ENCODE measurements at regions not wholly inside any gene's neighbourhood (a gene's known extent, or its start where the extent isn't known, plus 50 kb on each side); places are given as distances from the start of the nearest gene placed in this dataset.
"Not testable (repeated sequence)": the region's sequence is repeated elsewhere in the genome, so short reads cannot be mapped to it uniquely, and the experiment has no call there.

- Histone ChIP-seq H3K36me3 (replicated peaks) (no peaks in the 10 kb centered on the region), H3K27me3 (replicated peaks) (no peaks in the 10 kb centered on the region), H3K27ac (no peak overlapping the region), H3K4me3 (ENCODE audit: low read depth, low read length) (no peak overlapping the region)
- in situ Hi-C loops (cut with HindIII; ENCODE audit: low pct_ligation_motif_present, low sequenced_read_pairs): no loop called here
- TF ChIP-seq, protein P1, sequence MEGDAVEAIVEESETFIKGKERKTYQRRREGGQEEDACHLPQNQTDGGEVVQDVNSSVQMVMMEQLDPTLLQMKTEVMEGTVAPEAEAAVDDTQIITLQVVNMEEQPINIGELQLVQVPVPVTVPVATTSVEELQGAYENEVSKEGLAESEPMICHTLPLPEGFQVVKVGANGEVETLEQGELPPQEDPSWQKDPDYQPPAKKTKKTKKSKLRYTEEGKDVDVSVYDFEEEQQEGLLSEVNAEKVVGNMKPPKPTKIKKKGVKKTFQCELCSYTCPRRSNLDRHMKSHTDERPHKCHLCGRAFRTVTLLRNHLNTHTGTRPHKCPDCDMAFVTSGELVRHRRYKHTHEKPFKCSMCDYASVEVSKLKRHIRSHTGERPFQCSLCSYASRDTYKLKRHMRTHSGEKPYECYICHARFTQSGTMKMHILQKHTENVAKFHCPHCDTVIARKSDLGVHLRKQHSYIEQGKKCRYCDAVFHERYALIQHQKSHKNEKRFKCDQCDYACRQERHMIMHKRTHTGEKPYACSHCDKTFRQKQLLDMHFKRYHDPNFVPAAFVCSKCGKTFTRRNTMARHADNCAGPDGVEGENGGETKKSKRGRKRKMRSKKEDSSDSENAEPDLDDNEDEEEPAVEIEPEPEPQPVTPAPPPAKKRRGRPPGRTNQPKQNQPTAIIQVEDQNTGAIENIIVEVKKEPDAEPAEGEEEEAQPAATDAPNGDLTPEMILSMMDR (IDR thresholded peaks at IDR 0.05; ENCODE audit: low read depth, low read length, missing control alignments): no peak
- DNase-seq: no peak
These were observed 573.6 kb upstream of the GRM7 start for GRCh38 chr3:6287088-6287875.

DNA sequence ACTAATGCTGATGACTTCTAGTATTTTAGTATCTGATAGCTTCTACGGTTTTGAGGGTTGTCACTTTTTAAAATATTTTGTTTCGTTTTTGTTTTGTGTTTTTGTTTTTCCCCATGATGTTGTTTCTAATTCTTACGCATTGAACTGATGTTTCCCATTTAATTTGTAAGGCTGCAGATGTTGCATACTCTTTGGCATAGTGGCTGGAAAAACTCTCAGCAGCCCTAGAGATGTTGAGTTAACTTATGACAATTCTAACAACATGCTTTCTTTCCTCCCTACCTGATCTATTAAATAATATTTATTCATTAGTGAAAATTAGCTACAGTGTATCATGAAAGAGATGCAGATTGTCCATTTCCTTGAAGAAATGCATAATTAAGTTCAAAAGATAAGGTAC lies 559.3 kb upstream of the GRM7 start:
- in situ Hi-C loops (cut with HindIII; ENCODE audit: low pct_ligation_motif_present, low sequenced_read_pairs): no loop called here
- no peak overlapping the region for H3K27ac ChIP-seq
- no peaks in the 10 kb centered on the region for H3K36me3 ChIP-seq (replicated peaks)
- TF ChIP-seq, protein P1 (IDR thresholded peaks at IDR 0.05; ENCODE audit: low read depth, low read length, missing control alignments): no peak
- DNase-seq: no peak
- H3K27me3 ChIP-seq (replicated peaks): no peaks in the 10 kb centered on the region
- H3K4me3 ChIP-seq (ENCODE audit: low read depth, low read length): no peak overlapping the region

GRCh38 chr3:6315906-6316305 lies 545.0 kb upstream of the GRM7 start:
- DNase-seq: no peak
- in situ Hi-C loops (cut with HindIII; ENCODE audit: low pct_ligation_motif_present, low sequenced_read_pairs): no loop called here
- no peaks in the 10 kb centered on the region for H3K36me3 ChIP-seq (replicated peaks)
- H3K27ac ChIP-seq: no peak overlapping the region
- no peaks in the 10 kb centered on the region for H3K27me3 ChIP-seq (replicated peaks)
- H3K4me3 ChIP-seq (ENCODE audit: low read depth, low read length): no peak overlapping the region
- TF ChIP-seq, protein P1 (IDR thresholded peaks at IDR 0.05; ENCODE audit: low read depth, low read length, missing control alignments): no peak

- no peak for DNase-seq
- in situ Hi-C loops (cut with HindIII; ENCODE audit: low pct_ligation_motif_present, low sequenced_read_pairs): no loop called here
- no peaks in the 10 kb centered on the region for H3K36me3 ChIP-seq (replicated peaks)
- TF ChIP-seq, protein P1 (IDR thresholded peaks at IDR 0.05; ENCODE audit: low read depth, low read length, missing control alignments): no peak
- no peak overlapping the region for H3K27ac ChIP-seq
- no peak overlapping the region for H3K4me3 ChIP-seq (ENCODE audit: low read depth, low read length)
- no peaks in the 10 kb centered on the region for H3K27me3 ChIP-seq (replicated peaks)
These were observed 538.9 kb upstream of the GRM7 start for GRCh38 chr3:6321999-6322398.

GRCh38 chr3:6326771-6327170 lies 534.1 kb upstream of the GRM7 start:
- no peak overlapping the region for H3K27ac ChIP-seq
- in situ Hi-C loops (cut with HindIII; ENCODE audit: low pct_ligation_motif_present, low sequenced_read_pairs): no loop called here
- TF ChIP-seq, protein P1 (IDR thresholded peaks at IDR 0.05; ENCODE audit: low read depth, low read length, missing control alignments): no peak
- DNase-seq: no peak
- no peaks in the 10 kb centered on the region for H3K36me3 ChIP-seq (replicated peaks)
- no peak overlapping the region for H3K4me3 ChIP-seq (ENCODE audit: low read depth, low read length)
- no peaks in the 10 kb centered on the region for H3K27me3 ChIP-seq (replicated peaks)

DNA sequence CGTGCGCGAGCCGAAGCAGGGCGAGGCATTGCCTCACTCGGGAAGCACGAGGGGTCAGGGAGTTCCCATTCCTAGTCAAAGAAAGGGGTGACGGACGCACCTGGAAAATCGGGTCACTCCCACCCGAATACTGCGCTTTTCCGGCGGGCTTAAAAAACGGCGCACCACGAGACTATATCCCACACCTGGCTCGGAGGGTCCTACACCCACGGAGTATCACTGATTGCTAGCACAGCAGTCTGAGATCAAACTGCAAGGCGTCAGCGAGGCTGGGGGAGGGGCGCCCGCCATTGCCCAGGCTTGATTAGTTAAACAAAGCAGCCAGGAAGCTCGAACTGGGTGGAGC lies 520.0 kb upstream of the GRM7 start:
- H3K27ac ChIP-seq; H3K27me3 ChIP-seq (replicated peaks); in situ Hi-C loops (cut with HindIII; ENCODE audit: low pct_ligation_motif_present, low sequenced_read_pairs); H3K4me3 ChIP-seq (ENCODE audit: low read depth, low read length); DNase-seq; H3K36me3 ChIP-seq (replicated peaks): not testable (repeated sequence)
